Panc1 (cell line): ENCODE measurements at regions not wholly inside any gene's neighbourhood (a gene's known extent, or its start where the extent isn't known, plus 50 kb on each side); places are given as distances from the start of the nearest gene placed in this dataset.

Experiments
- ATAC-seq: fragments of 200-7000 bp; cut with Tn5 transposase; 2 replicates; pipeline ENCODE4 v1.9.1; 2020; ENCODE audit warnings: mild to moderate bottlenecking, moderate library complexity
- BruUV-seq: library from RNA; stranded (reverse); fragments of 400-500 nt; replicated peaks from 2 replicates; lab custom pipeline; 2021; lab: Mats Ljungman, UMichigan
- CTCF ChIA-PET: fragments of 300-600 bp; sonication (Branson Sonifier 250); formaldehyde crosslinking; loops from one replicate; lab custom pipeline; 2022; ENCODE audit warnings: antibody characterized with exemption; lab: Charles Lee
- POLR2A ChIA-PET: fragments of 300-600 bp; sonication (Branson Sonifier 250); formaldehyde crosslinking; loops from one replicate; lab custom pipeline; 2022; ENCODE audit warnings: antibody characterized with exemption; lab: Charles Lee
- DNase-seq: peaks from one replicate; pipeline ENCODE4 v3.0.0-alpha.2; 2010; ENCODE audit warnings: low read depth, low spot score
- H3K27ac ChIP-seq: 2 replicates; pipeline ENCODE4 v1.5.1; 2011; ENCODE audit warnings: mild to moderate bottlenecking, low read length, inconsistent platforms
- H3K27me3 ChIP-seq: fragments of 200-500 bp; sonication (Bioruptor generic); 2 replicates; pipeline ENCODE4 v1.6.0; 2014; ENCODE audit warnings: low read length, inconsistent platforms; ENCODE audit not compliant: control insufficient read depth, insufficient read depth
- H3K36me3 ChIP-seq: fragments of 200-500 bp; sonication (Bioruptor generic); 2 replicates; pipeline ENCODE4 v1.5.1; 2014; ENCODE audit warnings: inconsistent platforms, mild to moderate bottlenecking, low read length, moderate library complexity; ENCODE audit not compliant: control insufficient read depth, insufficient read depth
- H3K4me1 ChIP-seq: 2 replicates; pipeline ENCODE4 v1.5.1; 2011; ENCODE audit warnings: inconsistent platforms, mild to moderate bottlenecking, low read length, moderate library complexity; ENCODE audit not compliant: control insufficient read depth, insufficient read depth
- H3K4me3 ChIP-seq, 2 experiments: 2 replicates each; pipeline ENCODE4 v1.5.1; 2011 to 2012; ENCODE audit warnings: low read depth in 2 of 2, low read length in 2 of 2, mild to moderate bottlenecking in 2 of 2, inconsistent platforms in 1 of 2, moderate library complexity in 1 of 2
- H3K9me3 ChIP-seq: fragments of 200-500 bp; sonication (Bioruptor generic); 2 replicates; pipeline ENCODE4 v1.5.1; 2014; ENCODE audit warnings: low read depth, mild to moderate bottlenecking, inconsistent platforms, low read length, moderate library complexity; ENCODE audit not compliant: control insufficient read depth, insufficient read depth
- CTCF ChIP-seq: fragments of 450-650 bp; IDR thresholded peaks from 2 replicates; pipeline ENCODE4 v1.5.1; 2017; ENCODE audit warnings: mild to moderate bottlenecking
- POLR2AphosphoS5 ChIP-seq: IDR thresholded peaks from 2 replicates; pipeline ENCODE4 v1.6.1; 2012; ENCODE audit warnings: mild to moderate bottlenecking, low read depth, low read length, moderate library complexity
- SIN3A ChIP-seq: IDR thresholded peaks from 2 replicates; pipeline ENCODE4 v1.6.1; 2012; ENCODE audit warnings: low read depth, mild to moderate bottlenecking, low read length, moderate library complexity, borderline replicate concordance; ENCODE audit not compliant: insufficient read depth
- TCF7L2 ChIP-seq: IDR thresholded peaks from 2 replicates; pipeline ENCODE4 v1.6.1; 2011; ENCODE audit warnings: mild to moderate bottlenecking, low read depth, low read length, inconsistent platforms
- in situ Hi-C: cut with HindIII; loops from 2 replicates; pipeline ENCODE4 v1.10.0; 2016; ENCODE audit warnings: low sequenced_read_pairs, low pct_unique_long_range_greater_than_20kb
- intact Hi-C: fragments of 100-400 bp; cut with micrococcal nuclease; formaldehyde crosslinking; loops from one replicate; pipeline ENCODE4 v1.10.0; 2022; ENCODE audit not compliant: unreplicated experiment
- TF ChIP-seq, protein P1 (sequence below), 2 experiments: IDR thresholded peaks; 2 replicates each; pipeline ENCODE4 v1.6.1; 2011 to 2012; ENCODE audit warnings: low read depth in 2 of 2, control low read depth in 1 of 2, low read length in 1 of 2, mild to moderate bottlenecking in 1 of 2, moderate library complexity in 1 of 2; ENCODE audit not compliant: insufficient read depth in 1 of 2

DNA sequence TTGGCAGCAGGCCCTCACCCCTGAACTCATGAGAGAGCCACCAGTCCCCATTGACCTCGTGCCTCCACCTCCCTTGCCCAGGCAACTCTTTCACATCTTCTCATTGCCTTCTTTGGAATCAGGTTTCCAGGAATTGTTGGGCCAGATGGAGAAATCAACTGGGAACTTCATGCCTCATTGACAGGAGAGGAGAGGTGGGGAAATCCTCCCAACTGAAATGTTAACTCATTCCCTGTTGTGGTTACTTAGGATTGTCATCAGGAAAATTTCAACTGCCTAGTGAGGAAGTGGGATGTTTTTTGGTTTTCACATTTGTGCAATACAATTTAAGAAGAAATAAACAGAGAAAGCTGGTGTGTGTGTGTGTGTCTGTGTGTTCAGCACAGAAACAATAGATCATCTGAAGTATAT, 106.6 kb upstream of the INHBA start:
- BruUV-seq, result no TSS peak
- in situ Hi-C loops (no loop called here), intact Hi-C loops (no loop called here)
- no peak for DNase-seq
- H3K36me3 ChIP-seq, result no peaks in the 10 kb centered on the region
- H3K4me3 ChIP-seq, result no peak overlapping the region
- no peaks in the 10 kb centered on the region for H3K27me3 ChIP-seq
- H3K27ac ChIP-seq, result no peak overlapping the region
- ChIA-PET POLR2A (interaction anchor here (0.5 kb wide), 1 partner anchor 1427 kb away, joined by 3 read pairs; no protein-coding TSS in a partner anchor), CTCF (no interaction called here)
- H3K9me3 ChIP-seq, result no peaks in the 10 kb centered on the region
- ATAC-seq, result no peak
- no peaks in the 10 kb centered on the region for H3K4me1 ChIP-seq
- TF ChIP-seq, protein P1, sequence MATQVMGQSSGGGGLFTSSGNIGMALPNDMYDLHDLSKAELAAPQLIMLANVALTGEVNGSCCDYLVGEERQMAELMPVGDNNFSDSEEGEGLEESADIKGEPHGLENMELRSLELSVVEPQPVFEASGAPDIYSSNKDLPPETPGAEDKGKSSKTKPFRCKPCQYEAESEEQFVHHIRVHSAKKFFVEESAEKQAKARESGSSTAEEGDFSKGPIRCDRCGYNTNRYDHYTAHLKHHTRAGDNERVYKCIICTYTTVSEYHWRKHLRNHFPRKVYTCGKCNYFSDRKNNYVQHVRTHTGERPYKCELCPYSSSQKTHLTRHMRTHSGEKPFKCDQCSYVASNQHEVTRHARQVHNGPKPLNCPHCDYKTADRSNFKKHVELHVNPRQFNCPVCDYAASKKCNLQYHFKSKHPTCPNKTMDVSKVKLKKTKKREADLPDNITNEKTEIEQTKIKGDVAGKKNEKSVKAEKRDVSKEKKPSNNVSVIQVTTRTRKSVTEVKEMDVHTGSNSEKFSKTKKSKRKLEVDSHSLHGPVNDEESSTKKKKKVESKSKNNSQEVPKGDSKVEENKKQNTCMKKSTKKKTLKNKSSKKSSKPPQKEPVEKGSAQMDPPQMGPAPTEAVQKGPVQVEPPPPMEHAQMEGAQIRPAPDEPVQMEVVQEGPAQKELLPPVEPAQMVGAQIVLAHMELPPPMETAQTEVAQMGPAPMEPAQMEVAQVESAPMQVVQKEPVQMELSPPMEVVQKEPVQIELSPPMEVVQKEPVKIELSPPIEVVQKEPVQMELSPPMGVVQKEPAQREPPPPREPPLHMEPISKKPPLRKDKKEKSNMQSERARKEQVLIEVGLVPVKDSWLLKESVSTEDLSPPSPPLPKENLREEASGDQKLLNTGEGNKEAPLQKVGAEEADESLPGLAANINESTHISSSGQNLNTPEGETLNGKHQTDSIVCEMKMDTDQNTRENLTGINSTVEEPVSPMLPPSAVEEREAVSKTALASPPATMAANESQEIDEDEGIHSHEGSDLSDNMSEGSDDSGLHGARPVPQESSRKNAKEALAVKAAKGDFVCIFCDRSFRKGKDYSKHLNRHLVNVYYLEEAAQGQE (IDR thresholded peaks at IDR 0.05; ENCODE audit: insufficient read depth in 1 of 2, low read depth in 2 of 2, low read length in 1 of 2), result no peak
- no peak for TF ChIP-seq SIN3A
- no peak for TF ChIP-seq POLR2AphosphoS5
- no peak for TF ChIP-seq TCF7L2
- no peak for TF ChIP-seq CTCF

DNA sequence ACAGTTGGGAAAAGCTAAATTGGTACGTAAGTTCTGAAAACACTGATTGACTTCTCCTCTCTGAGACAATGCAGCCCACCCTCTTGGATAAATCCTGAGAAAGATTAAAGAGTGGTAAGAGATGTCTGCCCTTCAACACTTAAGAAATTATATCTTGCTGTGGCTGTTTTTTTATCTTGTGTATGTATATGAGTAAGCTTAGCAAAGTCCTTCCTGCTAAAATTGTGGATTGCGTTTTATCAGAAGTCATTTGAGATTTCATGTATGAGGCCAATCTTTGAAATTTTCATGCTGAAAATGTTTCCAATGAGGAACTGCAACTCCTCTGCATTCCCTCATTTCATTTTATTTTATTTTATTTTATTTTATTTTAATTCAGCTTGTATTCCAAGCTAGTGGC, 106.2 kb upstream of the INHBA start:
- Histone ChIP-seq H3K4me1 (no peaks in the 10 kb centered on the region), H3K9me3 (no peaks in the 10 kb centered on the region), H3K27me3 (no peaks in the 10 kb centered on the region), H3K4me3 (no peak overlapping the region), H3K27ac (no peak overlapping the region), H3K36me3 (no peaks in the 10 kb centered on the region)
- ATAC-seq (no peak), DNase-seq (no peak)
- BruUV-seq, result no TSS peak
- ChIA-PET CTCF (no interaction called here), POLR2A (interaction anchor here (0.5 kb wide), 1 partner anchor 1426 kb away, joined by 3 read pairs; no protein-coding TSS in a partner anchor)
- in situ Hi-C loops, result no loop called here
- intact Hi-C loops, result no loop called here
- TF ChIP-seq, protein P1 (IDR thresholded peaks at IDR 0.05; ENCODE audit: insufficient read depth in 1 of 2, low read depth in 2 of 2, low read length in 1 of 2), result no peak
- TF ChIP-seq POLR2AphosphoS5 (no peak), TCF7L2 (no peak), SIN3A (no peak), CTCF (no peak)
